Activated T-helper 1 cell treated with anti-CD3 and anti-CD28 coated beads, Interleukin-12 subunit alpha, Interleukin-12 subunit beta, Interleukin-2, Interleukin-4 antibody, amounts not matched to agents 30 ng/mL and 10 ng/mL and 1 ng/mL, durations not matched to agents 14 hours and 24 hours and 36 hours (primary cell): ENCODE measurements at regions not wholly inside any gene's neighbourhood (a gene's known extent, or its start where the extent isn't known, plus 50 kb on each side); places are given as distances from the start of the nearest gene placed in this dataset.
A peak's percentile ranks its signal among the peaks of the same experiment; 100 is the strongest.

Experiments used
- DNase-seq: peaks from one replicate; pipeline ENCODE4 v3.0.0; 2021; ENCODE audit warnings: low spot score
- H3K27ac Mint-ChIP-seq: one replicate; pipeline ENCODE4 v1.8.0; 2021; ENCODE audit warnings: mild to moderate bottlenecking, mixed read lengths
- H3K27me3 Mint-ChIP-seq: one replicate; pipeline ENCODE4 v1.8.0; 2022; ENCODE audit warnings: mild to moderate bottlenecking, moderate library complexity, mixed read lengths; ENCODE audit not compliant: insufficient read depth
- H3K36me3 Mint-ChIP-seq: one replicate; pipeline ENCODE4 v1.8.0; 2021; ENCODE audit warnings: low read depth, mixed read lengths
- H3K4me1 Mint-ChIP-seq: one replicate; pipeline ENCODE4 v1.8.0; 2021; ENCODE audit warnings: low read depth, mixed read lengths
- H3K4me3 Mint-ChIP-seq: one replicate; pipeline ENCODE4 v1.8.0; 2021; ENCODE audit warnings: mild to moderate bottlenecking, moderate library complexity, mixed read lengths
- H3K9me3 Mint-ChIP-seq: one replicate; pipeline ENCODE4 v1.8.0; 2021; ENCODE audit warnings: mixed read lengths
- intact Hi-C: fragments of 100-400 bp; cut with micrococcal nuclease; formaldehyde crosslinking; loops from one replicate; pipeline ENCODE4 v1.15.1; 2024

DNA sequence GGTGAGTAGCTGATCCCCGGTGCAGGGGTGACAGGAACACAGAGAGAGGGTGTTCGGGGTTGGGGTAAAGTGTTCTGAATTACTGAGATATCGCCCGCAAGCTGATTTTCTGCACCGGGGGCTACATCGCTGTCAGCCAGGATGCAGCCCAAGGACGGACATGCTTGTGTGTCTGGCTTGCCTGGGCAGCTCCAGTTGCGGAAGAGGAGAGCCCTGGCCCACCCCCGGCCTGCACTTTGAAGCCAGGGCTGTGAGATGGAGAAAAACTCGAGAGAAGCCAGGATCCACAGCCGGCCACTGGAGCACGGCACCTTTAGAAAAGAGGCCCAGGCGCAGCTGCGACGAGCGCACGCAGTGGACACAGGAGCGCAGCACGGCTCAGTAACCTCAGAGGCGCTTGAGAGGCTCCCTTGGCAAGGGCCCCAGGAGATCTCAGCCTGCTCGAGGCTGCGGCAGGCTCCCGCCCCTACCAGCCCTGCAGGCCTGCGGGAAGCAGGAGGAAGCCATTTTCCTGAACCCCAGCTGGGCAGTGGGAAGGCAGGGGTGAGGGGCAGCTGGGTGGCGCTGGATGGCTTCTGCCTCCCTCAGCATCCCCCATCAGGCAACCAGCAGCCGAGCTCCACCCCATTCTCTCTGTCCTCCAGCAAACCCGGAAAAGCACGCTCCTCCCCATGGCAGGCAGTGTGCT, 59.2 kb downstream of the C9orf50 start:
- no peaks in the 10 kb centered on the region for H3K36me3 Mint-ChIP-seq
- intact Hi-C loops = no loop called here
- H3K4me3 Mint-ChIP-seq = no peak overlapping the region
- no peaks in the 10 kb centered on the region for H3K4me1 Mint-ChIP-seq
- peaks cover 3% of the 10 kb centered on the region for H3K27me3 Mint-ChIP-seq
- no peak overlapping the region for H3K27ac Mint-ChIP-seq
- DNase-seq = no peak
- H3K9me3 Mint-ChIP-seq = no peaks in the 10 kb centered on the region

DNA sequence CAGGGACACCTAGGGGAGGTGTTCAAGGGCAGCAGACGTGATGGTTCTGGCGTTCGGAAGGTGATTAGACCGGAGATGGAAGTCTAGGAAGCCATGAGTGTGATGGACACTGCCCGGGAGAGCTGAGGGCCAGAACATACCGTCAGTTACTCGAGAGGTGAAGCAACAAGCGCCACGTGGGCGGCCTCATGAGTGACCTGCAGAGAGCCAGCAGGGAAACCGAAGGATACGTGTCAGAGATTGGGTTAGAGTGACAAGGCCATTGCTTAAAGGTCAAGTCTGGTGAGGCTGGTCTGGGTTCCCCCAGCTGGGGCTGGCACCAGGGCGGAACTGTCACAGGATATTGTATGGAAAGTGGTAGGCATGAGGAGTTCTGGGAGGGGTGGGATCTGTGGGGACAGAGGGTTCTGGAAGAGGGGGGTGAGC, 60.0 kb downstream of the C9orf50 start:
- Mint-ChIP-seq H3K4me3 (no peak overlapping the region), H3K27me3 (peaks cover 3% of the 10 kb centered on the region), H3K36me3 (no peaks in the 10 kb centered on the region), H3K27ac (peak overlapping the region; percentile 27), H3K4me1 (no peaks in the 10 kb centered on the region), H3K9me3 (no peaks in the 10 kb centered on the region)
- DNase-seq = no peak
- intact Hi-C loops = no loop called here

GRCh38 chr9:129559506-129559881, 61.4 kb downstream of the C9orf50 start:
- no peak overlapping the region for H3K27ac Mint-ChIP-seq
- intact Hi-C loops = no loop called here
- peaks cover 2% of the 10 kb centered on the region for H3K27me3 Mint-ChIP-seq
- H3K9me3 Mint-ChIP-seq = no peaks in the 10 kb centered on the region
- no peak overlapping the region for H3K4me3 Mint-ChIP-seq
- H3K36me3 Mint-ChIP-seq = no peaks in the 10 kb centered on the region
- DNase-seq = no peak
- H3K4me1 Mint-ChIP-seq = no peaks in the 10 kb centered on the region

DNA sequence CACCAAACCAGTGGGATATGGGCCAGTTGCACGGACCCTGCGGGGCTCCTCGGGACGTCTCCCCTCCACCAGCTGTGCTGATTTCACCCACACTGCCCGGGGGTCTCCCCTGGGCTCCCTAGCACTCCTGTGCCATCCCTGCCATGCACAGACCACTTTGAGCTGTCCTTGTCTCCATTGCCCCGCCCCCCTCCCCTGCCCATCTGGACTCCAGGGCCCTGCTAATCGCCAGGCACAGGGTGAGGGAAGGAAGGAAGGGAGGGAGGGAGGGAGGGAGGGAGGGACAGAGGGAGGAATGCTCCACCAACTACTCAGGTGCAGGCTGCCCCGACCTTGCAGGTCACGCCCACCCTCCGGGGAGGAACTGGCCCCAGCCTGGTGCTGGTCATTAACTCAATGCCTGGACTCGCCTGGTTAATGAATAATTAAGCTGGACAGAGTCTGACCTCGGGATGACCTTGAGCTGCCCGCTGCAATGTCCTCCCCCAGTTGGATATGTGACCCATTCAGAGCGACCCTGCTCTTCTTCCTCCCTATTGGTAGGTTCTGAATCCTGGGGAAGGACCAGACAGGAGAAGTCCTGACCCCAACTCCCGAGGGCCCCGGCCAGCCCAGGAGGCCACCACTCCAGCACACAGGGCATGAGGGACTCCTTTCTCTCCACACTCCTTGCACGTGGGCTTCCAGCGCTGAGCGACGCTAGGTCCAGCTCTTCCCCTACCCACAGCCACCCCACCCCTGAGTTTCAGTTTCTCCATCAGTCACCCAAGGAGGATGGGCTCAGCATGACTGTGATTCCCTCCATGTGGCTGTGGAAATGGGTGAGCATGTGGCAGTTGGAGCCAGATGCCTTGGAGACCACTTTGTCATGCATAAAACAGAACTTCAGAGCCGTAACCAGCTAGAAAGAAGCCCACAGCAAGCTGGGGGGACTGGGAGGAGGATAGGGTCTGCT, 62.1 kb downstream of the C9orf50 start:
- H3K36me3 Mint-ChIP-seq = no peaks in the 10 kb centered on the region
- no peaks in the 10 kb centered on the region for H3K4me1 Mint-ChIP-seq
- H3K27me3 Mint-ChIP-seq = no peaks in the 10 kb centered on the region
- no peaks in the 10 kb centered on the region for H3K9me3 Mint-ChIP-seq
- H3K4me3 Mint-ChIP-seq = no peak overlapping the region
- intact Hi-C loops = no loop called here
- no peak overlapping the region for H3K27ac Mint-ChIP-seq
- DNase-seq = no peak

DNA sequence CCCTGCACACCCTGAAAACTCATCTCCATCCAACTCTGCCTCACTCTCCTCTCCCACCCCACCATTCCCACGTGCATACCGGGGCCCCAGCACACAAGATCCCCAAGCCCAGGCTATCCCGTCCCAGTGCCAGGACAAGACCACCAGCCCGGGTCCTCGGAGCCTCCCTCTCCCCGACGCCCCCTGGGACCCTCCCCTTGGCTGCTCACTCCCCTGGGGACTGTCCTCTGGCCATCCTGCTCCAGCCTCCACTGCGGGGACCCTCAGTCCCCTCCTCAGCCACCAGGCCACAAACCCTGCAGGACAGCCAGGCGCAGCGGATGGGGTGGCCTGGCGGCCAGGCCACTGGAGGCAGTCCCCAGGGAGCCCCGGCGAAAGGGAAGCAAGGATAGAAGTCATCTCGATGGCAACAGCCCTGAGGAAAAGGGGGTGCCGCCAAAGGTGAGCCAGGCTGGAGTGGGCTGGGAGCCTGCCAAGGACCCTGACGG, 62.8 kb downstream of the C9orf50 start:
- Mint-ChIP-seq H3K27me3 (peaks cover 5% of the 10 kb centered on the region), H3K4me1 (no peaks in the 10 kb centered on the region), H3K36me3 (no peaks in the 10 kb centered on the region), H3K27ac (no peak overlapping the region), H3K4me3 (no peak overlapping the region), H3K9me3 (no peaks in the 10 kb centered on the region)
- no peak for DNase-seq
- intact Hi-C loops = no loop called here

DNA sequence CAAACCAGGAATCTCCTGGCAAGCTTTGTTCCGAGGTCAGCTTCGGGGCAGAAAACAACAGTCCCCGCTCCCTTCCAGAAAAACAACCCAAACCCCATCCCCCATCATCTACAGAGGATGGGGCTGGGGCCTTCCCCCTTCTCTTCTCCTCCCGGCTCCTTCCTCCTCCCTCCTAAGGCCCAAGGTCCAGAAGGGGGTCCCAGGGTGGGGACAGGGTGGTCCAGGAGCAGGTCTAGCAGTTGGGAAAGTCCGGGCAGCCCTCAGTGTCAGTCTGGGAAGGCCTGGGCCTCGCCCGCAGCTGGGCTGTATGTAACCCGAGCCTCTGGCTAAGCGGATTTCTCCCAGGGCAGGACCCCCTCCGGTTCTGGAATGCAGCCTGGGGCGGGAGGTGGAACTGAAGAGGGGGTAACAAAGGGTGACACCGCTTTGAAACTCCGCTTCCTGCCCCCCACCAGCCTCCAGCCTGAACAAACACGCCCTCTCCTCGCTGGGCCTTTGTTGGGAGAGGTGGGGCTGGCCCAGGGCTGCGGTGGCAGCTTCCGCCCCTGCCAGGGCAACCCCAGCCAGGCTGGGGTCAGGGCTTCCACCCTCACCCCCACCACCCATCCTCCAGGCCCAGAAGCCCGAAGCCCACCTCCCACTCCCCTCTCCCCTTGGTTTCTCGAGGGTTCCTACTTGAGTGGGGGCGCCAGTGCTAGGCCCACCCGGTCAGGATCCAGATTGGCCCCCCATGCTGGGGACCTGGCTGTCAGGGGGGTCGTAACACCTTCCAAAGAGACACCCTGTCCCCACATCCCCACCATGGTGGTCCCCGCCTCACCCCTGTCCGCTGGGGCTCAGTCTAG, 63.5 kb downstream of the C9orf50 start:
- DNase-seq = no peak
- intact Hi-C loops = no loop called here
- Mint-ChIP-seq H3K4me3 (no peak overlapping the region), H3K4me1 (no peaks in the 10 kb centered on the region), H3K27ac (no peak overlapping the region), H3K27me3 (peaks cover 6% of the 10 kb centered on the region), H3K9me3 (no peaks in the 10 kb centered on the region), H3K36me3 (no peaks in the 10 kb centered on the region)

DNA sequence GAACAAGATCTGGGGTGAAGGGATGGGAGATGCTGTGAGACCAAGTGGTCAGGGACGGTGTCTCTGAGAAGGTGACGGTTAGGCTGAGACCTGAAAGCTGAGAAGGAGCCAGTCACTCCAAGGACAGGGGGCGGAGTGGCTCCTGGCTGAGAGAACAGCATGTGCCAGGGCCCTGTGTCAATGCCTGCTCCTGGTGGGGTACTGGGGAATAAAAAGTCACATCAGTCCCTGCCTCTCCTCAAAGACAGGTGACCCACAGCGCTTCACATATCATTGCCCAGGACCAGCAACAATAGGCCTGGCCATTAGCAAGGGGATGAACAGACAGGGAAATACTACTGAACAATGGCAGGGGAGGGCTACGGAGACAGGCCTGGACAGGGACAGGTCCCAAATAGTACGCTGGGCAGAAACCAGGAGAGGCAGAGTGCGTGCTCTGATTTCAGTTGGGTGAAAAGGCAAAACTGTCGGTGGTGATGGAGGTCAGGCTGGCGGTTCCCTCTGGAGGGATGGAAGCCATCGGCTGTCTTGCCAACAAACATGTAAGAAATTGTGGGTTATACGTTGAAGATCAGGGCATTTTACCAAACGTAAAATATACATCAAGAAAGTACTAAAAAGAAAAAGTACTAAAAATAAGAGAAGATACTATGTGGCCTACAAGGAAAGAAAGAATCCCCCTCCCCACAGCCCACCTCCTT, 64.3 kb downstream of the C9orf50 start:
- intact Hi-C loops = no loop called here
- Mint-ChIP-seq H3K36me3 (no peaks in the 10 kb centered on the region), H3K4me1 (no peaks in the 10 kb centered on the region), H3K9me3 (no peaks in the 10 kb centered on the region), H3K27ac (no peak overlapping the region), H3K4me3 (no peak overlapping the region), H3K27me3 (peaks cover 12% of the 10 kb centered on the region)
- no peak for DNase-seq

GRCh38 chr9:129555512-129556215, 65.2 kb downstream of the C9orf50 start:
- H3K4me1 Mint-ChIP-seq = peaks cover 2% of the 10 kb centered on the region
- H3K9me3 Mint-ChIP-seq = no peaks in the 10 kb centered on the region
- no peak for DNase-seq
- H3K36me3 Mint-ChIP-seq = no peaks in the 10 kb centered on the region
- intact Hi-C loops = no loop called here
- H3K27ac Mint-ChIP-seq = no peak overlapping the region
- H3K4me3 Mint-ChIP-seq = no peak overlapping the region
- peaks cover 21% of the 10 kb centered on the region for H3K27me3 Mint-ChIP-seq

GRCh38 chr9:129554649-129555048, 66.3 kb downstream of the C9orf50 start:
- Mint-ChIP-seq H3K4me1 (peaks cover 6% of the 10 kb centered on the region), H3K9me3 (no peaks in the 10 kb centered on the region), H3K27me3 (peaks cover 24% of the 10 kb centered on the region), H3K4me3 (no peak overlapping the region), H3K36me3 (no peaks in the 10 kb centered on the region), H3K27ac (no peak overlapping the region)
- intact Hi-C loops = no loop called here
- DNase-seq = no peak

DNA sequence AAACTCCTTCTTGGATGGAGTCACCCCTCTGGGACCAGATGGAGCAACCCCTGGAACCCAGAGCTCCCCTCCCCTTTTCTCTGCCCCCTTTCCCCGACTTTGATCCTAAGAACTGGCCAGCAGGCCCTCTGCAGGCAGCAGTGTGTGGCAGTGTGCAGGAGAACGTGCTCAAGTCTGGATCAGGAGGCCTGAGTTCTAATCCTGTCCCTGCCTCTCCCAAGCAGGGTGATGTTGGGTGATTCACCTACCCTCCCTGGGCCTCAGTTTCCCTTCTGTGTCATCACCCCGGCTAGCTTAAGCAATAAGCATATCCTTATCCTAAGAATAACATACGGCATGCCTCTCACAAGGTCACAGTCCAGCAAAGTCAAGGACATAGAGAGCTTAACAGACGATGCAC, 67.6 kb downstream of the C9orf50 start:
- intact Hi-C loops = no loop called here
- H3K9me3 Mint-ChIP-seq = no peaks in the 10 kb centered on the region
- H3K36me3 Mint-ChIP-seq = peaks cover 3% of the 10 kb centered on the region
- peaks cover 11% of the 10 kb centered on the region for H3K4me1 Mint-ChIP-seq
- no peak overlapping the region for H3K4me3 Mint-ChIP-seq
- H3K27me3 Mint-ChIP-seq = peaks cover 32% of the 10 kb centered on the region
- DNase-seq = no peak
- no peak overlapping the region for H3K27ac Mint-ChIP-seq

DNA sequence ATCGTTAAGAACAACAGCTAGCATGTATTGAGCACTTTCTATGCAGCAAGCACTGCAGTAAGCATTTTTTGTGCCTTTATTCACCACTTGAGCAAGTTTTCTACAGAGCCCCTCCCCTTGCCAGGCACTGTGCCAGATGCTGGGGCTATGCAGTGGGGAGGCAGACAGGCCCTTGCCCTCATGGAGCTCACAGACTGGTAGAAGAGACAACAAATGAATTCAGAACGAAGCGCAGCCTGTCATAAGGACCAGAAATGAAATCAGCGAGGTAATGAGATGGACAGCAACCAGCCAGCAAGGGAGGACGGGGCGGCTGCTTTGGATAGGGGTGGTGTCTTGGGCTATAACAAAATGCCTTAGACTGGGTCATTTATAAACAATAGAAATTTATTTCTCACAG, 68.8 kb downstream of the C9orf50 start:
- Mint-ChIP-seq H3K9me3 (no peaks in the 10 kb centered on the region), H3K4me1 (peaks cover 11% of the 10 kb centered on the region), H3K27me3 (peaks cover 38% of the 10 kb centered on the region), H3K4me3 (no peak overlapping the region), H3K27ac (no peak overlapping the region), H3K36me3 (peaks cover 3% of the 10 kb centered on the region)
- intact Hi-C loops = no loop called here
- no peak for DNase-seq
